Epithelial cell of esophagus (primary cell): ENCODE measurements at regions not wholly inside any gene's neighbourhood (a gene's known extent, or its start where the extent isn't known, plus 50 kb on each side); places are given as distances from the start of the nearest gene placed in this dataset.

Experiments used
- DNase-seq: peaks from one replicate; pipeline ENCODE4 v3.0.0; 2010; ENCODE audit warnings: low read depth
- H3K4me3 ChIP-seq: 2 replicates; pipeline ENCODE4 v1.5.1; 2011; ENCODE audit warnings: mild to moderate bottlenecking, low read length, control low read depth
- TF ChIP-seq, protein P1 (sequence below): IDR thresholded peaks from 2 replicates; pipeline ENCODE4 v1.5.1; 2011; ENCODE audit warnings: low read depth, mild to moderate bottlenecking, low read length, control low read depth, inconsistent platforms; ENCODE audit not compliant: insufficient read depth; ENCODE audit errors: missing control alignments

DNA sequence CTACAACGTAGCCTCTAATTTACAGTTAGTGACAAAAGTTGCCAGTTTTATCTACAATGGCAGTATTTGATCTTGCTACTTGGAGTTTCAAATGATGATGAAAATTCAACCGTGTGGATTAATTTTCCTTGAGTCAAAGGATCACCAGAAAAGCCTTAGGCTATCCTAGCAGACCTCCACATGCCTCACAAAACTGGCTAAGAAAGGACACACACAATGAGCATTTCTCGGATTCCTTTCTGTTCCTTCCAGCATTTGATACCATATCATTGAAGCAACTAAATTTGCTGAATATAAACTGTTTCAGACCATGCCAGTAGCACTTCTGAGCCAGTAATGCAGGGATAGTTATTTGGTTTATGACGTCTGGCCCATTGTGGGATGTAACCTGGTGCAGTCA lies 587.4 kb upstream of the MDFIC2 start:
- TF ChIP-seq, protein P1, sequence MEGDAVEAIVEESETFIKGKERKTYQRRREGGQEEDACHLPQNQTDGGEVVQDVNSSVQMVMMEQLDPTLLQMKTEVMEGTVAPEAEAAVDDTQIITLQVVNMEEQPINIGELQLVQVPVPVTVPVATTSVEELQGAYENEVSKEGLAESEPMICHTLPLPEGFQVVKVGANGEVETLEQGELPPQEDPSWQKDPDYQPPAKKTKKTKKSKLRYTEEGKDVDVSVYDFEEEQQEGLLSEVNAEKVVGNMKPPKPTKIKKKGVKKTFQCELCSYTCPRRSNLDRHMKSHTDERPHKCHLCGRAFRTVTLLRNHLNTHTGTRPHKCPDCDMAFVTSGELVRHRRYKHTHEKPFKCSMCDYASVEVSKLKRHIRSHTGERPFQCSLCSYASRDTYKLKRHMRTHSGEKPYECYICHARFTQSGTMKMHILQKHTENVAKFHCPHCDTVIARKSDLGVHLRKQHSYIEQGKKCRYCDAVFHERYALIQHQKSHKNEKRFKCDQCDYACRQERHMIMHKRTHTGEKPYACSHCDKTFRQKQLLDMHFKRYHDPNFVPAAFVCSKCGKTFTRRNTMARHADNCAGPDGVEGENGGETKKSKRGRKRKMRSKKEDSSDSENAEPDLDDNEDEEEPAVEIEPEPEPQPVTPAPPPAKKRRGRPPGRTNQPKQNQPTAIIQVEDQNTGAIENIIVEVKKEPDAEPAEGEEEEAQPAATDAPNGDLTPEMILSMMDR, result no peak
- no peak for DNase-seq
- H3K4me3 ChIP-seq, result no peak overlapping the region

DNA sequence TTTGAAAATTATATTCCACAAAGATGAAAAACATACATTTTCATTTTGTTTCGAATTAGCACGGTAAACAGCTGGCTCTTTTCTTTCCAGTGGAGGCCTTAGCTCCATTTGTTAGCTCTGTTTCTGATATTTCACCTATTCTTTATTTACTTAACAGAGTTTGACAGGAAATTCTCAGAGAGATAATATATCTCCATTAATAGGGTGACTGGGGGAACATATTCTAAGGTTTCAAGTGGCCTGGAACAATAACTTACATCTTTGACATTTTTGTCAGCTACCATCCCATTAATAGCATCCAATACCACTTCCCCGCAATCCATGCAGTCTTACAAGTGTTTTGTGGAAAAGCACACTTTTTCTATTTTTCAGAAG lies 577.6 kb upstream of the MDFIC2 start:
- H3K4me3 ChIP-seq, result no peak overlapping the region
- no peak for DNase-seq
- TF ChIP-seq, protein P1, result no peak

DNA sequence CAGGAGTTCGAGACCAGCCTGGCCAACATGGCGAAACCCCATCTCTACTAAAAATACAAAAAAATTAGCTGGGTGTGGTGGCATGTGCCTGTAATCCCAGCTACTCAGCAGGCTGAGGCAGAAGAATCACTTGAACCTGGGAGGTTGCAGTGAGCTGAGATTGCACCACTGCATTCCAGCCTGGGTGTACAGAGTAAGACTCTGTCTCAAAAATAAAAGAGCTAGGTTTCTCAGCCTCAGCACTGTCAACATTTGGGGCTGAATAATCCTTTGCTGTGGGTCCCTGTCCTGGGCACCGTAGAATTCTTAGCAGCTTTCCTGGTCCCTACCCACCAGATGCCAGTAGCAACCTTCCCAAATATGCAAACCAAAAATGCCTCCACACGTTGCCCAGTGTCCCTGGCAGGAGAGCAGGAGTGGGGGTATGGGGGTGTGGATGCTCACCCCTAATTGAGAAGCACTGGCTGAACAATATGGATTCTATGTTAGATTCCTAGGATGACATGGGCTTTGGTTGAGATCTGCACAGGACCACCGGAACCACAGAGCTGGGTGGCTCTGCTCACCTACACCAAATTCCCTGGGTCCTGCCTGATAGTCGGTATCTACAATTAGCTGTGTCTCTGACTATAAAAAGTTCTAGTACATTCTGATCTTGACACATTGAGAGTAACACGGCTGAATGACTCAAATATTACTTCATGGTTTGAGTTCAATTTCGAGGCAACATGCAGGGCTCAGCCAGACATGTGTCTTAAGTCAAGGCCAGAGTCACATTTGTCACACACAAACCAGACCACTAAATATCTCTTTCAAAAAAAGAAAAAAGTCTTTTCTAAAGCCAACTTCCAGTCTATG lies 577.0 kb upstream of the MDFIC2 start:
- peak; percentile 21 for DNase-seq
- TF ChIP-seq, protein P1, result no peak
- no peak overlapping the region for H3K4me3 ChIP-seq

DNA sequence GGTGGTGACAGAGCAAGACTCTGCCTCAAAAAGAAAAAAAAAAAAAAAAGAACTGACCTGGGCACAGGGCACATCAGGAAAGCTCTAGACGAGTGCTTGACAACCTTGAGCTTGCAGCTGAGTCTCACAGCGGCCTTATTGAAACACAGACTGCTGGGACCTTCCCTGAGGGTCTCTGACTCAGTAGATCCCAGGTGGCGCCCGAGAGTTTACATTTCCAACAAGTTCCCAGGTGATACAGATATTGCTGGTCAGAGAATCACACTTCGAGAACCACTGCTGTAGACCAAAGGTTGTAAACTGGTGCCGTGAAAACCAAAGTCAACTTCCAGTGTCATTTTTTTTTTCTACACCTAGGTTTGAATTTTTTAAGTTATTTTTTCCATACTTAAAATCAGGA lies 573.2 kb upstream of the MDFIC2 start:
- H3K4me3 ChIP-seq, result no peak overlapping the region
- DNase-seq, result no peak
- TF ChIP-seq, protein P1, result no peak

DNA sequence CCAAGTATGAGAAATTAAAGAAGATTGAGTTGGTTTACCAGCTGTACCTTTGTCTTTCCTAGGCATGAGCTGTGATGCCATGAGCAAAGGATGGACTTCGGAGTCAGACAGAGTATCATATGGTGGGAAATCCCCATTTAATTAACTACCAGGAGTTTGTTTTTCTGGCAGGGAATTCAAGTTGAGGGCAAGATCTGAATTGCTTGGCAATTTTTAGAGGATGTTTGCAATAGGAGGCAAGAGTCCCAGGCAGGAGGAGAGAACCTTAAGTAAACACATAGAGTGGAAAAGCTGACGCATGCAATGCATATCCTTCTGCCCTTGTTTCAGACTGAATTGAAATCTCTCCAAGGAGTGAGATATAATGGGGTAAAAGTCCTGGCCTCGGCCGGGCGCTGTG lies 569.7 kb upstream of the MDFIC2 start:
- H3K4me3 ChIP-seq, result no peak overlapping the region
- no peak for DNase-seq
- TF ChIP-seq, protein P1, result no peak

DNA sequence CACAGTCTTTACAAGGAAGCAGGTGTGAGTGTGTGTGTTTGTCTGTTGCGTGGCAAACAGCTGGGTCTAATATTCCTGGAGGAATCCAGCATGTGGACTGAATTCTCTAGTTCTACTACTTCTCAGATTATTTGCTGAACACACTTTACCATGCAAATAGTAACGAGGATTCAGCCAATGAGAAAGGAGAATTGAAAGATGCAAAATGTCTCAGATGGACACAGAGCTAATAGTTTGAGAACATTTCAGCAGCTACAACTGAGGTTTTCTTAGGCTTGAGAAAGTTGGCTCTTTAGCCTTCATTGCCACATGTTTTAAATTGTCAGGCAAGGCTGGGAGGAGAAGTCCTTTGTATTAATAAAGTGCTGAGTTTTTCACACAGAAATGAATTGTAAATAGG lies 568.0 kb upstream of the MDFIC2 start:
- H3K4me3 ChIP-seq, result no peak overlapping the region
- DNase-seq, result no peak
- TF ChIP-seq, protein P1, result no peak

DNA sequence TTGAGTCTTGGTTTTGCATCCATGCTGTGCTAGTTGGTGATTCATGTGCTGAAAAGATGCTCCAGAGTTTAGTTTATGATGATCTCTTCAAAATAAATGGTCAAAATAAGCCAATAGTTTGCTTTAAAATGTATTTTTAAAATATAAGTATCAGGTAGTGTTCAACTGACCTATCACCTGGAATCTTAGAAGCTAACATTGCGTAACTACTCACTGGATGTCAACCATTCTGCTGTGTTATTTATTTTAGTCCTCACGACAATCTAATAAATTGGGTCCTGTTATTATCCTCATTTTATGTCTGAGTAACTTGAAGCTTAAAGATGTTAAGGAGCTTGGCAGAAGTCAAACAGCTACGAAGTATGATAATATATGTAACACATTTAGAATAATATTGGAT lies 563.7 kb upstream of the MDFIC2 start:
- H3K4me3 ChIP-seq, result no peak overlapping the region
- TF ChIP-seq, protein P1, result no peak
- no peak for DNase-seq
